GM10248 (cell line): ENCODE measurements at regions not wholly inside any gene's neighbourhood (a gene's known extent, or its start where the extent isn't known, plus 50 kb on each side); places are given as distances from the start of the nearest gene placed in this dataset.

Source experiments
- CTCF ChIA-PET: fragments of 300-600 bp; sonication (Branson Sonifier 250); formaldehyde crosslinking; extraction: SDS; loops from one replicate; lab custom pipeline; 2021; ENCODE audit warnings: antibody characterized with exemption; lab: Yijun Ruan, JAX
- POLR2A ChIA-PET: fragments of 350-650 bp; sonication (Branson Sonifier 250); formaldehyde crosslinking; extraction: SDS; loops from one replicate; lab custom pipeline; 2020; ENCODE audit warnings: antibody characterized with exemption; lab: Yijun Ruan, JAX
- DNase-seq: peaks from one replicate; pipeline ENCODE4 v3.0.0; 2012; ENCODE audit errors: extremely low spot score
- CTCF ChIP-seq: IDR thresholded peaks from 2 replicates; pipeline ENCODE4 v1.5.1; 2012; ENCODE audit warnings: mild to moderate bottlenecking, low read depth; ENCODE audit errors: extremely low read depth, missing control alignments, control extremely low read depth

GRCh38 chr9:15113288-15113687 is 193.7 kb downstream of the TTC39B start:
- no peak for DNase-seq
- CTCF ChIA-PET, result interaction anchor here (1.1 to 1.6 kb wide), 2 partner anchors 8 to 22 kb away, joined by 3 to 4 read pairs; no protein-coding TSS in a partner anchor
- POLR2A ChIA-PET, result no interaction called here
- no peak for TF ChIP-seq CTCF

GRCh38 chr9:15111071-15111470 is 195.9 kb downstream of the TTC39B start:
- no peak for TF ChIP-seq CTCF
- DNase-seq, result no peak
- POLR2A ChIA-PET, result no interaction called here
- CTCF ChIA-PET, result interaction anchor here (2.4 kb wide), 1 partner anchor 24 kb away, joined by 7 read pairs; no protein-coding TSS in a partner anchor

GRCh38 chr9:15104826-15105420 is 194.7 kb upstream of the FREM1 start:
- POLR2A ChIA-PET, result no interaction called here
- CTCF ChIA-PET, result interaction anchor here (0.7 to 3.4 kb wide), 12 partner anchors 9 to 537 kb away, joined by 3 to 42 read pairs (median 4); no protein-coding TSS in a partner anchor
- DNase-seq, result peak; percentile 32
- peak; percentile 73 for TF ChIP-seq CTCF

GRCh38 chr9:15103290-15103689 is 193.1 kb upstream of the FREM1 start:
- CTCF ChIA-PET, result interaction anchor here (0.9 to 3.4 kb wide), 14 partner anchors 11 to 538 kb away, joined by 3 to 42 read pairs (median 5); no protein-coding TSS in a partner anchor
- DNase-seq, result no peak
- POLR2A ChIA-PET, result no interaction called here
- no peak for TF ChIP-seq CTCF

- POLR2A ChIA-PET, result no interaction called here
- CTCF ChIA-PET, result interaction anchor here (0.9 to 2.4 kb wide), 6 partner anchors 7 to 35 kb away, joined by 3 to 17 read pairs (median 6); no protein-coding TSS in a partner anchor
Measured at GRCh38 chr9:15101095-15101494, 190.9 kb upstream of the FREM1 start.

GRCh38 chr9:15100571-15100970 is 190.3 kb upstream of the FREM1 start:
- no peak for TF ChIP-seq CTCF
- ChIA-PET POLR2A (no interaction called here), CTCF (interaction anchor here (0.8 to 2.4 kb wide), 7 partner anchors 8 to 506 kb away, joined by 3 to 17 read pairs (median 6); no protein-coding TSS in a partner anchor)
- DNase-seq, result no peak

More at GRCh38 chr9:15101095-15101494, 190.9 kb upstream of the FREM1 start:
- no peak for DNase-seq
- no peak for TF ChIP-seq CTCF
